ENCODE measurements at regions not wholly inside any gene's neighbourhood (a gene's known extent, or its start where the extent isn't known, plus 50 kb on each side); places are given as distances from the start of the nearest gene placed in this dataset.

- no peak for TF ChIP-seq CTCF (IDR thresholded peaks at IDR 0.05)
- no peak for TF ChIP-seq POLR2A (IDR thresholded peaks at IDR 0.05)
These were observed 137.7 kb downstream of the LCA5 start for GRCh38 chr6:79399499-79399898.

Data from breast epithelium (tissue), 3 donors.